ENCODE measurements at regions not wholly inside any gene's neighbourhood (a gene's known extent, or its start where the extent isn't known, plus 50 kb on each side); places are given as distances from the start of the nearest gene placed in this dataset.

- Histone ChIP-seq H3K4me2 (ENCODE audit: low read length) (no peak overlapping the region), H3K27me3 (ENCODE audit: control insufficient read depth, low read length) (no peaks in the 10 kb centered on the region), H3K79me2 (ENCODE audit: control insufficient read depth, low read length) (no peaks in the 10 kb centered on the region), H3K36me3 (ENCODE audit: control insufficient read depth, low read length) (no peaks in the 10 kb centered on the region), H3K4me3 (ENCODE audit: low read length) (no peak overlapping the region), H3K27ac (ENCODE audit: low read depth, low read length) (no peak overlapping the region), H3F3A (ENCODE audit: control insufficient read depth, insufficient read depth) (no peaks in the 10 kb centered on the region), H3K9me2 (replicated peaks; ENCODE audit: control insufficient read depth, low read length) (no peaks in the 10 kb centered on the region), H3K9me3 (ENCODE audit: control insufficient read depth, insufficient read depth, low read length) (no peaks in the 10 kb centered on the region; the same call in 1 of the 2 replicates), H4K20me1 (ENCODE audit: control insufficient read depth, insufficient read depth, low read depth, low read length) (no peaks in the 10 kb centered on the region), H3K4me1 (ENCODE audit: control insufficient read depth, low read length) (no peaks in the 10 kb centered on the region)
- TF ChIP-seq CTCF (IDR thresholded peaks at IDR 0.05; ENCODE audit: low read depth, low read length, poor library complexity, severe bottlenecking) (no peak), EZH2phosphoT487 (IDR thresholded peaks at IDR 0.05; ENCODE audit: borderline replicate concordance, low read length) (no peak)
Observed at GRCh38 chr1:5084676-5085075, 430.3 kb downstream of the AJAP1 start.

- Histone ChIP-seq H3K36me3 (ENCODE audit: control insufficient read depth, low read length) (no peaks in the 10 kb centered on the region), H3K9me2 (replicated peaks; ENCODE audit: control insufficient read depth, low read length) (no peaks in the 10 kb centered on the region)
Observed at GRCh38 chr1:5067246-5067645, 412.8 kb downstream of the AJAP1 start.

GRCh38 chr1:5053744-5054143, 399.3 kb downstream of the AJAP1 start:
- Histone ChIP-seq H4K20me1 (ENCODE audit: control insufficient read depth, insufficient read depth, low read depth, low read length) (no peaks in the 10 kb centered on the region), H3K27me3 (ENCODE audit: control insufficient read depth, low read length) (no peaks in the 10 kb centered on the region), H3K4me3 (ENCODE audit: low read length) (no peak overlapping the region), H3K4me2 (ENCODE audit: low read length) (no peak overlapping the region), H3K79me2 (ENCODE audit: control insufficient read depth, low read length) (no peaks in the 10 kb centered on the region), H3K4me1 (ENCODE audit: control insufficient read depth, low read length) (no peaks in the 10 kb centered on the region), H3K9me2 (replicated peaks; ENCODE audit: control insufficient read depth, low read length) (no peaks in the 10 kb centered on the region), H3K27ac (ENCODE audit: low read depth, low read length) (no peak overlapping the region), H3F3A (ENCODE audit: control insufficient read depth, insufficient read depth) (no peaks in the 10 kb centered on the region), H3K9me3 (ENCODE audit: control insufficient read depth, insufficient read depth, low read length) (peaks cover 6% of the 10 kb centered on the region; the same call in 1 of the 2 replicates), H3K36me3 (ENCODE audit: control insufficient read depth, low read length) (no peaks in the 10 kb centered on the region)
- TF ChIP-seq CTCF (IDR thresholded peaks at IDR 0.05; ENCODE audit: low read depth, low read length, poor library complexity, severe bottlenecking) (no peak), EZH2phosphoT487 (IDR thresholded peaks at IDR 0.05; ENCODE audit: borderline replicate concordance, low read length) (no peak)

More at GRCh38 chr1:5067246-5067645, 412.8 kb downstream of the AJAP1 start:
- Histone ChIP-seq H4K20me1 (ENCODE audit: control insufficient read depth, insufficient read depth, low read depth, low read length) (no peaks in the 10 kb centered on the region), H3K27me3 (ENCODE audit: control insufficient read depth, low read length) (no peaks in the 10 kb centered on the region), H3K4me2 (ENCODE audit: low read length) (no peak overlapping the region), H3K4me3 (ENCODE audit: low read length) (no peak overlapping the region), H3F3A (ENCODE audit: control insufficient read depth, insufficient read depth) (no peaks in the 10 kb centered on the region), H3K4me1 (ENCODE audit: control insufficient read depth, low read length) (no peaks in the 10 kb centered on the region), H3K79me2 (ENCODE audit: control insufficient read depth, low read length) (no peaks in the 10 kb centered on the region), H3K27ac (ENCODE audit: low read depth, low read length) (no peak overlapping the region), H3K9me3 (ENCODE audit: control insufficient read depth, insufficient read depth, low read length) (no peaks in the 10 kb centered on the region)
- no peak for TF ChIP-seq CTCF (IDR thresholded peaks at IDR 0.05; ENCODE audit: low read depth, low read length, poor library complexity, severe bottlenecking)
- TF ChIP-seq EZH2phosphoT487 (IDR thresholded peaks at IDR 0.05; ENCODE audit: borderline replicate concordance, low read length) = no peak

All from DOHH2 (cell line).